ENCODE measurements at regions not wholly inside any gene's neighbourhood (a gene's known extent, or its start where the extent isn't known, plus 50 kb on each side); places are given as distances from the start of the nearest gene placed in this dataset.

- Histone ChIP-seq H3K4me3 (ENCODE audit: insufficient read depth, low read depth, low read length) (no peak overlapping the region), H3K27ac (ENCODE audit: insufficient read depth, low read depth, low read length, poor library complexity, severe bottlenecking) (no peak overlapping the region), H3K36me3 (ENCODE audit: control insufficient read depth, insufficient read depth, low read length) (no peaks in the 10 kb centered on the region), H3K4me1 (ENCODE audit: control insufficient read depth, insufficient read depth, low read length) (no peaks in the 10 kb centered on the region), H3K9me3 (ENCODE audit: control insufficient read depth, low read length) (no peaks in the 10 kb centered on the region), H3K27me3 (ENCODE audit: control insufficient read depth, insufficient read depth, low read length, poor library complexity, severe bottlenecking) (no peaks in the 10 kb centered on the region)
- WGBS, 2 experiments, result 63 to 65% methylated on average over 14 to 15 of the region's 15 CpGs
These were observed 131.8 kb upstream of the MLN start for GRCh38 chr6:33935439-33936080.

- WGBS, 2 experiments, result 88 to 91% methylated on average over 7 of the region's 7 CpGs
- Histone ChIP-seq H3K27ac (ENCODE audit: insufficient read depth, low read depth, low read length, poor library complexity, severe bottlenecking) (no peak overlapping the region), H3K4me1 (ENCODE audit: control insufficient read depth, insufficient read depth, low read length) (no peaks in the 10 kb centered on the region), H3K27me3 (ENCODE audit: control insufficient read depth, insufficient read depth, low read length, poor library complexity, severe bottlenecking) (no peaks in the 10 kb centered on the region), H3K9me3 (ENCODE audit: control insufficient read depth, low read length) (no peaks in the 10 kb centered on the region), H3K36me3 (ENCODE audit: control insufficient read depth, insufficient read depth, low read length) (no peaks in the 10 kb centered on the region), H3K4me3 (ENCODE audit: insufficient read depth, low read depth, low read length) (no peak overlapping the region)
These were observed 131.0 kb upstream of the MLN start for GRCh38 chr6:33934731-33935270.

- no peak overlapping the region for H3K4me3 ChIP-seq (ENCODE audit: insufficient read depth, low read depth, low read length)
- 88 to 91% methylated on average over 4 of the region's 4 CpGs for WGBS, 2 experiments
These were observed 129.3 kb upstream of the MLN start for GRCh38 chr6:33933101-33933500.

GRCh38 chr6:33931799-33932198 is 128.0 kb upstream of the MLN start:
- Histone ChIP-seq H3K9me3 (ENCODE audit: control insufficient read depth, low read length) (no peaks in the 10 kb centered on the region), H3K36me3 (ENCODE audit: control insufficient read depth, insufficient read depth, low read length) (no peaks in the 10 kb centered on the region), H3K27ac (ENCODE audit: insufficient read depth, low read depth, low read length, poor library complexity, severe bottlenecking) (no peak overlapping the region), H3K4me3 (ENCODE audit: insufficient read depth, low read depth, low read length) (no peak overlapping the region), H3K4me1 (ENCODE audit: control insufficient read depth, insufficient read depth, low read length) (no peaks in the 10 kb centered on the region), H3K27me3 (ENCODE audit: control insufficient read depth, insufficient read depth, low read length, poor library complexity, severe bottlenecking) (no peaks in the 10 kb centered on the region)
- WGBS, 2 experiments, result 94% methylated on average over 3 of the region's 3 CpGs

More at GRCh38 chr6:33933101-33933500, 129.3 kb upstream of the MLN start:
- no peaks in the 10 kb centered on the region for H3K4me1 ChIP-seq (ENCODE audit: control insufficient read depth, insufficient read depth, low read length)
- no peaks in the 10 kb centered on the region for H3K36me3 ChIP-seq (ENCODE audit: control insufficient read depth, insufficient read depth, low read length)
- H3K9me3 ChIP-seq (ENCODE audit: control insufficient read depth, low read length), result no peaks in the 10 kb centered on the region
- H3K27me3 ChIP-seq (ENCODE audit: control insufficient read depth, insufficient read depth, low read length, poor library complexity, severe bottlenecking), result no peaks in the 10 kb centered on the region
- H3K27ac ChIP-seq (ENCODE audit: insufficient read depth, low read depth, low read length, poor library complexity, severe bottlenecking), result no peak overlapping the region

- Histone ChIP-seq H3K4me3 (ENCODE audit: insufficient read depth, low read depth, low read length) (no peak overlapping the region), H3K4me1 (ENCODE audit: control insufficient read depth, insufficient read depth, low read length) (peaks cover 5% of the 10 kb centered on the region), H3K36me3 (ENCODE audit: control insufficient read depth, insufficient read depth, low read length) (no peaks in the 10 kb centered on the region), H3K27ac (ENCODE audit: insufficient read depth, low read depth, low read length, poor library complexity, severe bottlenecking) (no peak overlapping the region), H3K9me3 (ENCODE audit: control insufficient read depth, low read length) (no peaks in the 10 kb centered on the region), H3K27me3 (ENCODE audit: control insufficient read depth, insufficient read depth, low read length, poor library complexity, severe bottlenecking) (no peaks in the 10 kb centered on the region)
- 78 to 80% methylated on average over 9 of the region's 9 CpGs for WGBS, 2 experiments
These were observed 125.9 kb upstream of the MLN start for GRCh38 chr6:33929575-33930288.

- H3K9me3 ChIP-seq (ENCODE audit: control insufficient read depth, low read length), result no peaks in the 10 kb centered on the region
- H3K4me3 ChIP-seq (ENCODE audit: insufficient read depth, low read depth, low read length), result no peak overlapping the region
- WGBS, 2 experiments, result 90% methylated on average over 4 of the region's 4 CpGs
- H3K4me1 ChIP-seq (ENCODE audit: control insufficient read depth, insufficient read depth, low read length), result peaks cover 5% of the 10 kb centered on the region
- no peaks in the 10 kb centered on the region for H3K36me3 ChIP-seq (ENCODE audit: control insufficient read depth, insufficient read depth, low read length)
- no peak overlapping the region for H3K27ac ChIP-seq (ENCODE audit: insufficient read depth, low read depth, low read length, poor library complexity, severe bottlenecking)
- H3K27me3 ChIP-seq (ENCODE audit: control insufficient read depth, insufficient read depth, low read length, poor library complexity, severe bottlenecking), result no peaks in the 10 kb centered on the region
These were observed 123.8 kb upstream of the MLN start for GRCh38 chr6:33927616-33928015.

- WGBS, 2 experiments, result 33 to 40% methylated on average over 4 of the region's 4 CpGs
- H3K9me3 ChIP-seq (ENCODE audit: control insufficient read depth, low read length), result no peaks in the 10 kb centered on the region
- H3K4me3 ChIP-seq (ENCODE audit: insufficient read depth, low read depth, low read length), result no peak overlapping the region
- no peaks in the 10 kb centered on the region for H3K36me3 ChIP-seq (ENCODE audit: control insufficient read depth, insufficient read depth, low read length)
- no peaks in the 10 kb centered on the region for H3K27me3 ChIP-seq (ENCODE audit: control insufficient read depth, insufficient read depth, low read length, poor library complexity, severe bottlenecking)
- peaks cover 5% of the 10 kb centered on the region for H3K4me1 ChIP-seq (ENCODE audit: control insufficient read depth, insufficient read depth, low read length)
- H3K27ac ChIP-seq (ENCODE audit: insufficient read depth, low read depth, low read length, poor library complexity, severe bottlenecking), result no peak overlapping the region
These were observed 123.3 kb upstream of the MLN start for GRCh38 chr6:33927112-33927511.

- no peaks in the 10 kb centered on the region for H3K36me3 ChIP-seq (ENCODE audit: control insufficient read depth, insufficient read depth, low read length)
- peaks cover 5% of the 10 kb centered on the region for H3K4me1 ChIP-seq (ENCODE audit: control insufficient read depth, insufficient read depth, low read length)
- no peak overlapping the region for H3K27ac ChIP-seq (ENCODE audit: insufficient read depth, low read depth, low read length, poor library complexity, severe bottlenecking)
- H3K9me3 ChIP-seq (ENCODE audit: control insufficient read depth, low read length), result no peaks in the 10 kb centered on the region
- WGBS, 2 experiments, result 75 to 80% methylated on average over 4 of the region's 4 CpGs
- H3K4me3 ChIP-seq (ENCODE audit: insufficient read depth, low read depth, low read length), result no peak overlapping the region
- H3K27me3 ChIP-seq (ENCODE audit: control insufficient read depth, insufficient read depth, low read length, poor library complexity, severe bottlenecking), result no peaks in the 10 kb centered on the region
These were observed 122.6 kb upstream of the MLN start for GRCh38 chr6:33926451-33926850.

GRCh38 chr6:33925936-33926335 is 122.1 kb upstream of the MLN start:
- Histone ChIP-seq H3K36me3 (ENCODE audit: control insufficient read depth, insufficient read depth, low read length) (no peaks in the 10 kb centered on the region), H3K27me3 (ENCODE audit: control insufficient read depth, insufficient read depth, low read length, poor library complexity, severe bottlenecking) (no peaks in the 10 kb centered on the region), H3K4me1 (ENCODE audit: control insufficient read depth, insufficient read depth, low read length) (peaks cover 5% of the 10 kb centered on the region), H3K4me3 (ENCODE audit: insufficient read depth, low read depth, low read length) (no peak overlapping the region), H3K27ac (ENCODE audit: insufficient read depth, low read depth, low read length, poor library complexity, severe bottlenecking) (no peak overlapping the region), H3K9me3 (ENCODE audit: control insufficient read depth, low read length) (no peaks in the 10 kb centered on the region)
- 91% methylated on average over 8 of the region's 8 CpGs for WGBS, 2 experiments

- Histone ChIP-seq H3K4me1 (ENCODE audit: control insufficient read depth, insufficient read depth, low read length) (peaks cover 5% of the 10 kb centered on the region), H3K4me3 (ENCODE audit: insufficient read depth, low read depth, low read length) (no peak overlapping the region), H3K9me3 (ENCODE audit: control insufficient read depth, low read length) (no peaks in the 10 kb centered on the region), H3K27me3 (ENCODE audit: control insufficient read depth, insufficient read depth, low read length, poor library complexity, severe bottlenecking) (no peaks in the 10 kb centered on the region), H3K27ac (ENCODE audit: insufficient read depth, low read depth, low read length, poor library complexity, severe bottlenecking) (no peak overlapping the region), H3K36me3 (ENCODE audit: control insufficient read depth, insufficient read depth, low read length) (no peaks in the 10 kb centered on the region)
- 92 to 93% methylated on average over 7 of the region's 7 CpGs for WGBS, 2 experiments
These were observed 121.4 kb upstream of the MLN start for GRCh38 chr6:33925210-33925609.

Measured in ectodermal cell (in vitro differentiated cells).